ENCODE measurements at regions not wholly inside any gene's neighbourhood (a gene's known extent, or its start where the extent isn't known, plus 50 kb on each side); places are given as distances from the start of the nearest gene placed in this dataset.

GRCh38 chr3:4908433-4909156 lies 70.6 kb upstream of the BHLHE40 start:
- CTCF ChIA-PET = interaction anchor here (0.5 to 1.8 kb wide), 2 partner anchors 72 to 493 kb away, joined by 3 to 4 read pairs; no protein-coding TSS in a partner anchor
- H3K27ac Mint-ChIP-seq = no peak overlapping the region
- no peak for ATAC-seq

More at GRCh38 chr3:4908433-4909156, 70.6 kb upstream of the BHLHE40 start:
- Mint-ChIP-seq H3K9me3 (peaks cover 2% of the 10 kb centered on the region; the same call in 1 of the 2 replicates), H3K4me1 (peaks cover 17% of the 10 kb centered on the region), H3K4me3 (no peak overlapping the region), H3K27me3 (ENCODE audit: low read depth) (no peaks in the 10 kb centered on the region; the same call in 1 of the 2 replicates), H3K36me3 (no peaks in the 10 kb centered on the region)
- POLR2A ChIA-PET = no interaction called here
- TF ChIP-seq HMGXB4 (CRISPR knock-in tag; IDR thresholded peaks at IDR 0.05) (no peak), HMGA2 (CRISPR knock-in tag; IDR thresholded peaks at IDR 0.05) (no peak), GRHL2 (CRISPR knock-in tag; IDR thresholded peaks at IDR 0.05; ENCODE audit: insufficient replicate concordance, severe bottlenecking) (no peak), AFF4 (CRISPR knock-in tag; IDR thresholded peaks at IDR 0.05; ENCODE audit: borderline replicate concordance) (no peak), MLX (CRISPR knock-in tag; IDR thresholded peaks at IDR 0.05) (no peak), ZNF532 (CRISPR knock-in tag; IDR thresholded peaks at IDR 0.05; ENCODE audit: borderline replicate concordance) (no peak), NFYB (CRISPR knock-in tag; conservative IDR thresholded peaks at IDR 0.05; ENCODE audit: low read depth) (no peak), NR2C2 (CRISPR knock-in tag; IDR thresholded peaks at IDR 0.05) (no peak), ELF4 (CRISPR knock-in tag; IDR thresholded peaks at IDR 0.05; ENCODE audit: low read depth) (no peak), ZSCAN18 (CRISPR knock-in tag; IDR thresholded peaks at IDR 0.05) (no peak), CTCF (IDR thresholded peaks at IDR 0.05) (no peak), ZNF263 (CRISPR knock-in tag; IDR thresholded peaks at IDR 0.05; ENCODE audit: low read depth) (no peak)
- DNase-seq (ENCODE audit: low spot score) = no peak

Measured in WTC11 (cell line).